ENCODE measurements at regions not wholly inside any gene's neighbourhood (a gene's known extent, or its start where the extent isn't known, plus 50 kb on each side); places are given as distances from the start of the nearest gene placed in this dataset.
"Not testable (repeated sequence)": the region's sequence is repeated elsewhere in the genome, so short reads cannot be mapped to it uniquely, and the experiment has no call there.

- DNase-seq: not testable (repeated sequence)
These were observed 52.6 kb upstream of the MRPS30 start for GRCh38 chr5:44756097-44756496.

GRCh38 chr5:44747396-44747795 lies 61.4 kb upstream of the MRPS30 start:
- DNase-seq: no peak

- no peak for DNase-seq
These were observed 68.1 kb upstream of the MRPS30 start for GRCh38 chr5:44740660-44741059.

GRCh38 chr5:44729536-44729935 lies 79.2 kb upstream of the MRPS30 start:
- DNase-seq: no peak

- DNase-seq: no peak
These were observed 81.6 kb upstream of the MRPS30 start for GRCh38 chr5:44727100-44727499.

GRCh38 chr5:44719856-44720255 lies 88.9 kb upstream of the MRPS30 start:
- DNase-seq: no peak

GRCh38 chr5:44714871-44715561 lies 93.7 kb upstream of the MRPS30 start:
- no peak for DNase-seq

- no peak for DNase-seq
These were observed 95.3 kb upstream of the MRPS30 start for GRCh38 chr5:44713446-44713845.

GRCh38 chr5:44711901-44712300 lies 96.8 kb upstream of the MRPS30 start:
- DNase-seq: no peak

GRCh38 chr5:44708602-44709001 lies 100.1 kb upstream of the MRPS30 start:
- DNase-seq: no peak

- DNase-seq: no peak
These were observed 101.0 kb upstream of the MRPS30 start for GRCh38 chr5:44707721-44708120.

- no peak for DNase-seq
These were observed 111.7 kb upstream of the MRPS30 start for GRCh38 chr5:44697025-44697424.

- DNase-seq: no peak
These were observed 113.5 kb upstream of the MRPS30 start for GRCh38 chr5:44695259-44695658.

GRCh38 chr5:44691802-44692201 lies 116.9 kb upstream of the MRPS30 start:
- DNase-seq: no peak

GRCh38 chr5:44681906-44682305 lies 126.8 kb upstream of the MRPS30 start:
- no peak for DNase-seq

- no peak for DNase-seq
These were observed 129.5 kb upstream of the MRPS30 start for GRCh38 chr5:44679214-44679613.

- no peak for DNase-seq
These were observed 133.5 kb upstream of the MRPS30 start for GRCh38 chr5:44675296-44675695.

GRCh38 chr5:44674461-44674860 lies 134.3 kb upstream of the MRPS30 start:
- no peak for DNase-seq

GRCh38 chr5:44668471-44668870 lies 140.3 kb upstream of the MRPS30 start:
- DNase-seq: not testable (repeated sequence)

GRCh38 chr5:44665101-44665701 lies 143.5 kb upstream of the MRPS30 start:
- DNase-seq: no peak

- no peak for DNase-seq
These were observed 144.0 kb upstream of the MRPS30 start for GRCh38 chr5:44664711-44665100.

- DNase-seq: no peak
These were observed 144.6 kb upstream of the MRPS30 start for GRCh38 chr5:44663991-44664710.

GRCh38 chr5:44661851-44662250 lies 146.9 kb upstream of the MRPS30 start:
- DNase-seq: no peak

- no peak for DNase-seq
These were observed 148.5 kb upstream of the MRPS30 start for GRCh38 chr5:44660251-44660650.

All from MV-4-11 (cell line).